ENCODE measurements at regions not wholly inside any gene's neighbourhood (a gene's known extent, or its start where the extent isn't known, plus 50 kb on each side); places are given as distances from the start of the nearest gene placed in this dataset.

DNA sequence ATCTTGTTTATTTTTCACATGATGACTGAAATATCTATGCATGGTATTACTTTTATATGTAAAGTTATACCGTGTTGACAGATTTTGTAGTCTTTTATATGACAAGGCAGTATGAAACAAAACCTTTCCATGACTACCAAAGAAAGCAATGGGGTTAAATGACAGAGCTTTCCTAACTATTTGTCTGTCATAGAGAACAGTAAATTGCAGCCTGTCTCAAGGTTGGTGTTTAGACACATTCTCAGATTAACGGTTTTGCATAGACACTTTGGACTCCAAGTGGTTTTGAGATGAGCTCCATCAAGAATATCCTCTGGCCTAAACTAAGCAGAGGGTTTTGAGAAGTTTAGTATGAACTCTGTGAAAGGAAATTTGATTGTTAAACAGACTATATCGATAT lies 180.7 kb upstream of the TENM3 start:
- no peak for FAIRE-seq

- no peak for FAIRE-seq
These were observed 180.3 kb upstream of the TENM3 start for GRCh38 chr4:182062936-182063335.

- no peak for FAIRE-seq
These were observed 179.6 kb upstream of the TENM3 start for GRCh38 chr4:182063651-182064050.

- no peak for FAIRE-seq
These were observed 177.9 kb upstream of the TENM3 start for GRCh38 chr4:182065255-182065654.

DNA sequence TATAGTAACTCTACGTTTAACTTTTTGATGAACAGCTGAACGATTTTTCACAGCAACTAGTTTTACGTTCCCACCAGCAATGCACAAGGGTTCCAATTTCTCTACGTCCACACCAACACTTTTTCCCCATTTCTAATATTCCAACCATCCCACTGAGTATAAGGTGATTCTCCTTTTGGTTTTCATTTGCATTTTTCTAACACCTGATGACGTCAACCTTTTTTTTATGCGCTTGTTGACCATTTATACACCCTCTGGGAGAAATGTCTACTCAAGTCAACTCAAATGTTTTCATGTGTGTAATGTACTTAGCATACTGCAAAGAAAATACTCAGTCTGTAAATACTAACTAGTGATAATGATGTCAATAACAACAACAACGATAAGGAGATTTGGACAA lies 177.2 kb upstream of the TENM3 start:
- no peak for FAIRE-seq

DNA sequence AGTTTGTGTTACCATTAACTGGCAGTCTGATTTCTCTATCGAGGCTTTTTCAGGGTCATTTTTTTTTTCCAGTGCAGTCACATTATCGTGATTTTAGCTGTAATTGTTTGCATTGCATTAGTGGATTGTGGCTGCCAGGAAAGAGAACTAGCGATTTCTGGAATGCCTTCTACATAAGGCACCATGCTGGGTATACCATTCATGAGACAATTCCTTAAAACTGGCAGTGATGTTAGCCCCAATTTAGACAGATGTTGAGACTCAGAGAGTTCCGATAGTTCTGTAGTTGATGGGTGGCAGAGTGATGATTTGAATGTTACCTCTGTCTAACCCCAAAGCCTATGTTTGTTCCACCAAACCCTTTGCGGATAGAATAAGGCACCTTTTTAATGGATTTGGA lies 175.4 kb upstream of the TENM3 start:
- FAIRE-seq = no peak

GRCh38 chr4:182068920-182069319 lies 174.3 kb upstream of the TENM3 start:
- FAIRE-seq = no peak

- FAIRE-seq = no peak
These were observed 169.9 kb upstream of the TENM3 start for GRCh38 chr4:182073278-182073677.

- FAIRE-seq = no peak
These were observed 169.1 kb upstream of the TENM3 start for GRCh38 chr4:182074139-182074538.

DNA sequence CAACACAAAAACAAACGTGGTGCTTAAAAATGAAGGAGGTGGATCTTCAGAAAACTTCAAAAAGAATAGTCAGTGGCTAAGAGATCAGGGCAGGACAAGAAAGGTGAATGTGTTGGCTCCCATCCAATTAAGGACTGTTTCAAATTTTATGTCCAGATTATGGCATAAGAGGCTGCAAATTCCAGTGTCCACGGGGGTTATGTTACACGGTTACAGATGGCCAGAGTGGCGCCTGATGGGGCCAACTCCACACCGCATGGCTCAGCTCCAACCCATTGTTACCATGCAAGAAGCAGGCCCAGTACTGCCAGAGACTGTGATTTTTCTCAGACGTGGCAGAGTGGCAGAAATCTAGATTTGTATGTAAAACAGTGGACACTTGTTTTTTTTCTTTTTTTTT lies 168.4 kb upstream of the TENM3 start:
- no peak for FAIRE-seq

DNA sequence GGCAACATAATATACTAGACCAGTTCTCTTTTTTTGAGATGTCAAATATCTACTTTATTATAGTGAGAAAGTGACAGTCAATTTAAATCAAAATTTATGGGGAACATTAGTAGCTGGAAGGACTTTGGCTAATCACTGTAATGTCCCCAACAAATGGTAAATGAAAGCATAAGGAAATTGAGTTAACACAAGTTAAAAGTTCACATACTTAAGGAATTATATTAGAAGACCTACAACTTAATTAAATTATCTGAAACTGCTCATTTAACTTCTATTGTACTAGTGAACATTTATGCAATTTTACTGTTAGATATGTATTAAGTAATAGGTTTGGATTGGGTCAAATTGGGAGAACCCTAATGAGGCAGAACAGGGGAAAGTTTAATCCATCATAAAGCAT lies 160.3 kb upstream of the TENM3 start:
- no peak for FAIRE-seq

DNA sequence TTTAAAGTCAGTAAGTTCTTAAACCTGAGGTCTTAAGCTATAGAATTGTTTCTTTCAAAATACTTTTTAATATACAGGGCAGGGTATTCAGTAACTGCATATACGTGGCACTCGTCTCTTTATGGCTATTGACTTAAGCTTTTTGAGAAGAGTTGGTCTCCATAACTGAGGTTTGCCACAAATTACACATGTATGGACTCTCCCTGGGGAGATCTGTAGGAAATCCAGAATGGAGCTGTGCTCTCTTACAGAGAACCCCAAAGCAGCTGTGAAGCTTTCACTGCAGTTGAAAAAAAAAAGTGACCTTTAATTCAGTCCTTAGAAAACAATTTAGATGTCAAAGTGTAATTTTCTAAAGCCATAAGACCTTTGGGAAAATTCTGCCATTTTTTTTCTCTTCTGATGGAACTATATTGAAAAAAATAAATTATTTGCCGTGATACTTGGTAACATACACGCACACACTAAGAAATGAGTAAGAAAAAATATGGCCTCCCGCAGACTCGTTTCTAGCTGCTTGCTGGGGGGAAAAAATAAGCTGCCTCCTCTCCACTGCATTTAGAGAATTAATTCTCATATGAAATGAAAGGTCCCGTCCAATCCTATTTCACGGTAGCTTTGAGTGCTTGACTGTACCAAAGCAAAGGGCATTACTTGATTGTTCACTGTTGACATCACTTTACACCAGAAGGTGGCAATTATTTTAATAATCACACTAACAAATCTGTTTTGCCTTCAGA lies 159.4 kb upstream of the TENM3 start:
- FAIRE-seq = no peak

DNA sequence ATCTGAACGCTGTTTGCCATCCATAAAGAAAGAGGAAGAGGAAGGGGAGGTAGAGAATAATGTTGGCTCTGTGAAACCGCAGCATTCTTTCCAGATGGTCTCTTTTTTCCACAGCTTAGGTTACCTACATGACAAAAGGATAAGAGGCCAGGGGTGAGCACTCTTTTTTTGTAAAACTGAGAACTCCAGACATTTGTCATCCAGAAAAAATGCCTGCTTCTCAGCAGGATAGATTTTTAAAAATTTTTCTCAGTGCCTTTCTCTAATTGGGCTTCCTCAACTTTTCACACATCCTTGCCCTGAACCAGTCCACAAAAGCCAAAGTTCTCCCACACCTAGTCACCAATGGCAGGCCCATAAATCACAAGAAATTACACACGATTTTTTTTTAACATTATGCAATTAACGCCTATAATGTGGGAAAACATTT lies 158.1 kb upstream of the TENM3 start:
- no peak for FAIRE-seq

DNA sequence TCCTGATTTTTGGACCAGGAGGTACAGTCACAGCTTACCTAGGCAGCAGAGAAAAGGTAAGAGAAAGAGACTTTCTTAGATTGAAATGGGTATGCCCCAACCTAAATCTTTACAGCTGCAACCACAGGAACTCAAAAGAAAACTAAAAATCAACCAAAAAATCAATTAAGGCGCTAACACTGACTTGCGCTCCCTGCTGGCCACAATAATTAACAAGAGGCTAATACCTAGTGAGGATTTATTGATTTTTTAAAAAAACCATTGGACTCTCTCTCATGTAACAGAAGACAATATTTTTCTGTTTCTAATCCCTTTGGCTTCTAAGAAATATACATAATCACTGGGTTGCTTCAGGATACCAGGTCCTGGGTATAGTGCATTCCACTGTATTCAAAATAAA lies 153.9 kb upstream of the TENM3 start:
- FAIRE-seq = peak; percentile 19

DNA sequence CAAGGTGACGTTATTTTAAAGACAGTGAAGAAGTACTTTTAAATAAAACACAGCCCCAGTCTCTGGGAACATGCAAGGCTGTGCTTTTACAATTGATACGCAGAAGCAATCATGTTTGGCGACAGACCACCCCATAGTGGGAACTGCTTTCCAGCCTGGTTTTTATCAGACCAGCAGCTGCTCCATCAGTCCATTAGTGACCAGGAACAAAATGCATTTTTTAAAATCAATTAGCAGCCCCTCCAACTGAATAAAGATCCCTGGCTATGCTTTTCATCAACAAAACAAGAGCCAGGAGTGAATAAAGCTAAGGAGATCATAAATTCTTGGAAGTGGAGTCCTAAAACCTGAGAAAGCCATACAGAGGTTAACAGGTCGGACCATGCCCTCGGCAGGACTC lies 153.0 kb upstream of the TENM3 start:
- no peak for FAIRE-seq

DNA sequence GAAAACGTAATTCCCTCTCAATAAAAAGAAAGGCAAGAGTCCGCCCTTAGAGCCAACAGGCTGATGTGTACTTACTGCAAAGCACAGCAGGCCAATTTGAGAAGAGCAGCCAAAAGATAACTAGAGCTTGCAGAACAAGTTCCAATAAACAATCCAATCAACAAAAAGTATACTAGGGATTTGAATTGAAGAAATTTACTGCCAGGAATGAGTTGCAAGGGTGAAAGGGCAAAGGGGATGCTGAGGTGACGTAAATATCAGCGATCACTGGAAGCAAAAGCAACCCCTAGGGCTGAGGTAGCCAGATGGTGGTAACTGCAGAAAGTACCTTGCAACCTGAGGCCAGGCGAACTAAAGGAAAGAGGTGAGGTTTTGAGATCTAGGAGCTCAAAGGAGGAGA lies 152.1 kb upstream of the TENM3 start:
- FAIRE-seq = no peak

- FAIRE-seq = no peak
These were observed 149.8 kb upstream of the TENM3 start for GRCh38 chr4:182093431-182093831.

DNA sequence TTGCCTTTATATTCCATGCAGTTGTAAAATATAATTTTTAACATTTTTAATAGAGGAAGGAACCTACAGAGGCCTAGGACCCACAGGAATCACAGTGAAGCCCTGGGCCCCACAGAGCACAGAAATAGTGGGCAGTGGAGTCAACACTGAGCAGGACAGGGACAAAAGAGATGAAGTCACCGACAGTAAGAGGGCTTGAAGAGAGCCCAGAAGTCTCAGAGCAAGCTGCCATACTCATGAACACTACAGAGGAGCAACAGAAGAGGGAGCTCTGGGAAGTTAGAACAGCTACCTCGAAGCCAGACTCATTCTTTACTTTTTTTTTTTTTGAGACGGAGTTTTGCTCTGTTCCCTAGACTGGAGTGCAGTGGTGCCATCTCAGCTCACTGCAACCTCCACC lies 149.3 kb upstream of the TENM3 start:
- FAIRE-seq = no peak

GRCh38 chr4:182101618-182102017 lies 141.6 kb upstream of the TENM3 start:
- FAIRE-seq = no peak

DNA sequence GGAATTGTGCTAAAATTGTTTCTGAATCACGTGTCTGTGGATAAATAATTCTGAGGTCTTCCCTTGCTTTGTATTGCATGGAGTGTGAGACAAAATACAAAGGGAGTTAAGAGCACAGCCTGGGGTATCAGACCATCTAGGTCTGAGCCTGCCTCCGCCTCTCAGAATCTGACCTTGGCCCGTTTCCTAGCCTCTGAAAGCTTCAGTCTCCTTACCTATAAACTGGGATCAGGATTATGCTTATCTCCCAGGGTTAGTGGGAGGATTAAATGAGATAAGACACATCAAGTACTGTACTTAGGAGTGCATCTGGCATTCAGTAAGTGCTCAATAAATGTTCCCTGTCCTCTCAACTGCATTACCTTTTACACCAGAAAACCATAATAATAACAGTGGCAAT lies 140.6 kb upstream of the TENM3 start:
- FAIRE-seq = no peak

DNA sequence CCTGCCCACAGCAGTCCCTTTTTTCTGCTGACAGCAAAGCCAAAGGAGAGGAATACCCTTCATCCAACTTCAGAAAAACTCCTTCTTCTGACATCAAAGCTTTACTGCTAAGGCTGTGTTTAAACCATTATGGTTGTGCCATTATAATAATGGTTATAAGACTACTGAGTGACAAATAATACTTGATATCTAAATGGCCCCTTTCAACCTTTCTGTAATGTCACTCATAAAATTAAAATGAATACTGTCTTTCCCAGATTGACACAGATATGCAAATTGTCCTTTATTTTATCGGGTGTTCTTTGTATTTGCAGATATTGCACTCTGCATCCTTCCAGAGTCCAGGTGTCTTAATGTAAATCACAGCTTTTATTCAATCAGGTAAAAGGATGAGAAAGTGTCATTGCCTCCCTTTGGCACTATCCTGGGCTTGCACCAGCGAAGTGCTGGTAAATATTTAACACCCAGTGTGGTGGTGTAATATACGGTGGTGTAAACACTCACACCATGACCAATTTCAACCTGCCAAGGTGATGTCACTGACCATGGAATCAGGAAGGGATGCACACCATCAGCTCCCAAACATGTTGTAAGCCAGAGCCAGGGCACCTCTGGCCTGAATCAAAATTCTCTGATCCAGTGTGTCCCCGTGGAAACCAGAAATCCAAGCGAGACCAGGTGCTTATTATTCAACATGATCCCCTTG lies 139.4 kb upstream of the TENM3 start:
- no peak for FAIRE-seq

DNA sequence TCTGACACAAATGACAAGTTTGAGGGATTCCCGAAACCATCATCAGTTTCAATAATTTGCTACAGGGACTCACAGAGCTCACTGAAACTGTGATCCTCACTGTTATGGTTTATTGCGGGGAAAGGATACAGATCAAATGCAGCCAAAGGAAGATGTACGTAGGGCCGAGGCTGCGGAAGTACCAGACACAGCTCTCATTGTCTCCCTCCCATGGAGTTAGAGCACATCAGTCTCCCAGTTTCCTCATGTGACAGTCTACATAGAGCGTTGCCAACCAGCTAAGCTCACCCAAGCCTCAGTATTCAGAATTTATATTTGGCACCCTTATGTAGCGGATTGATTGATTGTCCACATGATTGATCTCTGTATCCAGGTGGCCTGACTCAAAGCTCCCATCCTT lies 137.8 kb upstream of the TENM3 start:
- no peak for FAIRE-seq

DNA sequence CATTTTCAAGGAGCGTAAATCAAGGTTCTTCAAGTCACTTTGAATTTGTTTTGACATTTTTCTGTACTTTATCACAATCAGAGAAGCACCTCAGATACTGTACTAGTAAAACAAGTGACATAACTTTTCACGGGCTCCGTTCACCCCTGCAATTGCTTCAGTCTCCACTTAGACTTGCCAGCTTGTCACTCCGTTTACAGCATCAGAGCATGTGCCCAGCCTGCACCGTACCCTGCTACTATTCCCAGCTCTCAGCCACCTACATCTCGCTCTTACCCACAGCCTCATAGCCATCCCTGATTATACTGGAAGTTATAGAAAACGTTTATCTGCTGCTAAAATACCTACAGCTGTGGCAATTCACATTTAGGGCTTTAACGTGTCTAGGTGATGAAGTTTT lies 135.3 kb upstream of the TENM3 start:
- FAIRE-seq = no peak

DNA sequence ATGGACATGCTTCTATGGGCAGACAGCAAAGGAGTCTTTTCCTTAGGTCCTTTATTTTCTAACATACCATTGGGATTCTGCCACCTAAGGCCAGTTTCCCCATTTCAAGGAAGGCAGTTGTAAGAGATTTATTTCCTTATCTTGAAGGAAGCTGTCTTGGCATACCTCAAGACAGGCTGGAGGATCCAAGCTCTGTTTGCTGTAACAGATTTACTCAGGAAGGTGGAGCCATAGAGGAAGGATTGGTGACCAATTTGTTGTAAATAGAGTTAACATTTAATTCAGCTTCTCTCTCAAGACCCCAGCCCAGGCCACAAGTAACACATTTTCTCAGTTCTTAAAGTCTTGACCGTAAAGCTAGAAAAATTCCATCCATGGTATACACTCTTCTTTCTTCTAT lies 131.6 kb upstream of the TENM3 start:
- FAIRE-seq = no peak

- no peak for FAIRE-seq
These were observed 129.4 kb upstream of the TENM3 start for GRCh38 chr4:182113779-182114178.

Measured in G401.6 (cell line).